ENCODE measurements at regions not wholly inside any gene's neighbourhood (a gene's known extent, or its start where the extent isn't known, plus 50 kb on each side); places are given as distances from the start of the nearest gene placed in this dataset.

DNA sequence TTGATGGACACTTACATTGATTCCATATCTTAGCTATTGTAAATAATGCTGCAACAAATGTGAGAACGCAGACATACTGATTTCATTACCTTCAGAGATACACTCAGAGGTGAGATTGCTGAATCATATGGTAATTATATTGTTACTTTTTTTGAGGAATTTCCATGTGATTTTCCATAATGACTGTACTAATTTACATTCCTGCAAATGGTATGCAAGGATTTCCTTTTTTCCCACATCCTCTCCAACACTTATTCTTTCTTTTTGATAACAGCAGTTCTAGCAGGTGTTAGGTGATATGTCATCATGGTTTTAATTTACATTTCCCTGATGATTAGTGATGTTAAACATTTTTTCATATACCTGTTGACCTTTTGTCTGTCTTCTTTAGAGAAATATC, 207.7 kb downstream of the C11orf87 start:
- DNase-seq (ENCODE audit: low spot score): no peak
- no peaks in the 10 kb centered on the region for H4K20me1 ChIP-seq (ENCODE audit: insufficient read depth, poor library complexity, severe bottlenecking)
- H3K9me2 ChIP-seq (replicated peaks; ENCODE audit: insufficient read depth): no peaks in the 10 kb centered on the region
- H2AFZ ChIP-seq: no peak overlapping the region
- no peak overlapping the region for H3K27ac ChIP-seq
- no peak for TF ChIP-seq EZH2 (IDR thresholded peaks at IDR 0.05; ENCODE audit: borderline replicate concordance)
- TF ChIP-seq, protein P1, sequence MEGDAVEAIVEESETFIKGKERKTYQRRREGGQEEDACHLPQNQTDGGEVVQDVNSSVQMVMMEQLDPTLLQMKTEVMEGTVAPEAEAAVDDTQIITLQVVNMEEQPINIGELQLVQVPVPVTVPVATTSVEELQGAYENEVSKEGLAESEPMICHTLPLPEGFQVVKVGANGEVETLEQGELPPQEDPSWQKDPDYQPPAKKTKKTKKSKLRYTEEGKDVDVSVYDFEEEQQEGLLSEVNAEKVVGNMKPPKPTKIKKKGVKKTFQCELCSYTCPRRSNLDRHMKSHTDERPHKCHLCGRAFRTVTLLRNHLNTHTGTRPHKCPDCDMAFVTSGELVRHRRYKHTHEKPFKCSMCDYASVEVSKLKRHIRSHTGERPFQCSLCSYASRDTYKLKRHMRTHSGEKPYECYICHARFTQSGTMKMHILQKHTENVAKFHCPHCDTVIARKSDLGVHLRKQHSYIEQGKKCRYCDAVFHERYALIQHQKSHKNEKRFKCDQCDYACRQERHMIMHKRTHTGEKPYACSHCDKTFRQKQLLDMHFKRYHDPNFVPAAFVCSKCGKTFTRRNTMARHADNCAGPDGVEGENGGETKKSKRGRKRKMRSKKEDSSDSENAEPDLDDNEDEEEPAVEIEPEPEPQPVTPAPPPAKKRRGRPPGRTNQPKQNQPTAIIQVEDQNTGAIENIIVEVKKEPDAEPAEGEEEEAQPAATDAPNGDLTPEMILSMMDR (IDR thresholded peaks at IDR 0.05; ENCODE audit: poor library complexity): no peak
- no peak for TF ChIP-seq EZH2phosphoT487 (IDR thresholded peaks at IDR 0.05; ENCODE audit: low read depth, severe bottlenecking, unreplicated experiment)
- H3K4me2 ChIP-seq: no peak overlapping the region
- H3K36me3 ChIP-seq (replicated peaks; ENCODE audit: insufficient read depth, low read depth): no peaks in the 10 kb centered on the region
- H3K79me2 ChIP-seq: no peaks in the 10 kb centered on the region
- 89% methylated on average over 1 of the region's 1 CpG for WGBS (ENCODE audit: low lambda C conversion rate, missing lambda C conversion rate)
- H3K4me1 ChIP-seq (ENCODE audit: insufficient read depth): no peaks in the 10 kb centered on the region
- H3K27me3 ChIP-seq: no peaks in the 10 kb centered on the region
- no peaks in the 10 kb centered on the region for H3K9me3 ChIP-seq (ENCODE audit: low read depth)
- H3K4me3 ChIP-seq: no peak overlapping the region

DNA sequence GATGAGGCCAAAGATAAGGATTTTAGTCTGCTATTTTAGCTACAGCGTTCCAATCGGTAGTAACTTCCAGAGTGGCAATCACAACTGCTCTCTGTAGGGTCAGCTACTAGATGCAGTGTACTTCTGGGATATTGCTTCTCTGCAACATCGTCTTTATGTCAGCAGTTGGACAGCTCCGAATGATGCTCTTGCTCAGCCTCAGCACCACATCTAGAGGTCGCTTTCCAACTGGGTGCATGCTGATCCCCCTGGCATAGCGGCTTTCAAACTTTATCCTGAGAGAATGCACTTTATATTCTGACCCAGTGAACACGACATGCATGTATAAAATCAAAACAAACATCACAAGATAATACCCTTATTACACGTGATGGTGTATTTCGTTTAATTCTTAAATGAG, 219.6 kb downstream of the C11orf87 start:
- WGBS (ENCODE audit: low lambda C conversion rate, missing lambda C conversion rate): 31% methylated on average over 9 of the region's 9 CpGs
- no peak for TF ChIP-seq EZH2 (IDR thresholded peaks at IDR 0.05; ENCODE audit: borderline replicate concordance)
- TF ChIP-seq, protein P1 (IDR thresholded peaks at IDR 0.05; ENCODE audit: poor library complexity): peak; percentile 22
- H2AFZ ChIP-seq: no peak overlapping the region
- peaks cover 8% of the 10 kb centered on the region for H3K27me3 ChIP-seq
- H3K36me3 ChIP-seq (replicated peaks; ENCODE audit: insufficient read depth, low read depth): no peaks in the 10 kb centered on the region
- H3K9me2 ChIP-seq (replicated peaks; ENCODE audit: insufficient read depth): no peaks in the 10 kb centered on the region
- no peak overlapping the region for H3K4me2 ChIP-seq
- H3K79me2 ChIP-seq: no peaks in the 10 kb centered on the region
- peak; percentile 61 for DNase-seq (ENCODE audit: low spot score)
- no peaks in the 10 kb centered on the region for H3K9me3 ChIP-seq (ENCODE audit: low read depth)
- no peaks in the 10 kb centered on the region for H3K4me1 ChIP-seq (ENCODE audit: insufficient read depth)
- no peak overlapping the region for H3K27ac ChIP-seq
- H4K20me1 ChIP-seq (ENCODE audit: insufficient read depth, poor library complexity, severe bottlenecking): no peaks in the 10 kb centered on the region
- no peak overlapping the region for H3K4me3 ChIP-seq

DNA sequence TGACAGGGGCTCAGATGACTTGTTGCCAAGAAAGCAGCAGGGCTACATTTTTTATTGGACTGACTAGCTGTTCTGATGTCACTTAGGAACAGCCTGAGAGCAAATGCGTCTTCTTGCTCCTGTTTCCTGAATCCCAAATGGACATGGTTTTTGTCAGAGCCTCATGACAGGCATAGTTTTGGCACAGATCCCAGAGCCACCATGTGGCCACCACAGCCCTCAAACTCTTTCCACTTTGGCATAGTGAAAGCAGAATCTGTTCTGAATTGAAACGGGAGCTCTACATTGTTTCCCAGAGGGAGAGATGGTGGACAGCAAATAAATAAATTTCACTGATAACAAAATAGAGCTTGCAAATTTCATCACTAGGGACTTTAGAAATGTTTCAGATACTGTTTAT, 222.2 kb downstream of the C11orf87 start:
- H3K9me2 ChIP-seq (replicated peaks; ENCODE audit: insufficient read depth): no peaks in the 10 kb centered on the region
- H4K20me1 ChIP-seq (ENCODE audit: insufficient read depth, poor library complexity, severe bottlenecking): no peaks in the 10 kb centered on the region
- 39% methylated on average over 2 of the region's 2 CpGs for WGBS (ENCODE audit: low lambda C conversion rate, missing lambda C conversion rate)
- H3K36me3 ChIP-seq (replicated peaks; ENCODE audit: insufficient read depth, low read depth): no peaks in the 10 kb centered on the region
- DNase-seq (ENCODE audit: low spot score): peak; percentile 20
- H3K9me3 ChIP-seq (ENCODE audit: low read depth): no peaks in the 10 kb centered on the region
- H3K79me2 ChIP-seq: no peaks in the 10 kb centered on the region
- no peak for TF ChIP-seq EZH2 (IDR thresholded peaks at IDR 0.05; ENCODE audit: borderline replicate concordance)
- no peak for TF ChIP-seq EZH2phosphoT487 (IDR thresholded peaks at IDR 0.05; ENCODE audit: low read depth, severe bottlenecking, unreplicated experiment)
- TF ChIP-seq, protein P1 (IDR thresholded peaks at IDR 0.05; ENCODE audit: poor library complexity): no peak
- H3K27ac ChIP-seq: no peak overlapping the region
- peaks cover 12% of the 10 kb centered on the region for H3K27me3 ChIP-seq
- peak overlapping the region; percentile 1 for H3K4me2 ChIP-seq
- no peak overlapping the region for H2AFZ ChIP-seq
- no peaks in the 10 kb centered on the region for H3K4me1 ChIP-seq (ENCODE audit: insufficient read depth)
- no peak overlapping the region for H3K4me3 ChIP-seq

DNA sequence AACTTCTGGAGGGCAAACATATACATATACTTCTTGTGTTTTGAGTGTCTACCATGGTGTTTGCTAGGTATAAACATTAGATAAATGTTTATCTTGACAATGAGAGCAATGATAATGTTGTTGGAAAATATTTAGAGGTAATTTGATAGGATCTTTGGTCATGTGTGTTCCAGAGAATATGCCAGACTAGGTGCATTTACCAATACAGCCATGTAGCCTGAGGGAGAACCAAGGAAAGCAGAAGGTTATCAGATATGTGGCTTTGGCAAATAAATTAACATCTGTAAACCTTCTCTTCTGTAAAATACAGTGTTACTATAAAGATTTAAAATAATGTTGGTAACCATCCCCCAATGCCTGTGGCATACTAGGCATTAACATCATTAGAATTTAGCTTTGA, 226.8 kb downstream of the C11orf87 start:
- Histone ChIP-seq H3K27ac (no peak overlapping the region), H3K27me3 (peaks cover 37% of the 10 kb centered on the region), H4K20me1 (ENCODE audit: insufficient read depth, poor library complexity, severe bottlenecking) (no peaks in the 10 kb centered on the region), H3K4me3 (no peak overlapping the region), H3K4me1 (ENCODE audit: insufficient read depth) (no peaks in the 10 kb centered on the region), H2AFZ (no peak overlapping the region), H3K4me2 (no peak overlapping the region), H3K9me3 (ENCODE audit: low read depth) (no peaks in the 10 kb centered on the region), H3K36me3 (replicated peaks; ENCODE audit: insufficient read depth, low read depth) (no peaks in the 10 kb centered on the region), H3K9me2 (replicated peaks; ENCODE audit: insufficient read depth) (no peaks in the 10 kb centered on the region), H3K79me2 (no peaks in the 10 kb centered on the region)
- no peak for DNase-seq (ENCODE audit: low spot score)
- TF ChIP-seq EZH2phosphoT487 (IDR thresholded peaks at IDR 0.05; ENCODE audit: low read depth, severe bottlenecking, unreplicated experiment) (no peak), EZH2 (IDR thresholded peaks at IDR 0.05; ENCODE audit: borderline replicate concordance) (no peak)
- TF ChIP-seq, protein P1 (IDR thresholded peaks at IDR 0.05; ENCODE audit: poor library complexity): no peak
